ENCODE measurements at regions not wholly inside any gene's neighbourhood (a gene's known extent, or its start where the extent isn't known, plus 50 kb on each side); places are given as distances from the start of the nearest gene placed in this dataset.

- DNase-seq (ENCODE audit: low spot score), result no peak
Observed at GRCh38 chr3:28738425-28738824, 389.8 kb upstream of the AZI2 start.

DNA sequence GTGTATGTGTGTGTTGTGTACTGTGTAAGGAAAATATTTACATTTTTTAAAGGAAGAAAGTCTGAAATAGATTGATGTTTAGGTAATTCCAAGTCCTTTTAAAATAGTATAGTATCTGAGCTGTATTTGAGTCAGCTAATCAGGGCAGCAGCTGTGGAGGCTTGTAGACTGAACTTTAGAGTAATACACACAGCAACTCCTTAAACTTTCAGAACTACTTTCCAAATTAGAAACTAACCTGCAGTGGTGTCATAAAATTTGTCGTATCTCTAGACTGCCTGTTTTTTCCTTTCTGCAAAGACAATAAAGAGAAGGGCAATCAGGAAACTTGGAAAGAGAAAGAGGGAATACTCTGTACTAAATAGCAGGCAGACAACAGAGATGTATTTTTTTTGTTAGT is 391.0 kb upstream of the AZI2 start:
- no peak for DNase-seq (ENCODE audit: low spot score)

DNA sequence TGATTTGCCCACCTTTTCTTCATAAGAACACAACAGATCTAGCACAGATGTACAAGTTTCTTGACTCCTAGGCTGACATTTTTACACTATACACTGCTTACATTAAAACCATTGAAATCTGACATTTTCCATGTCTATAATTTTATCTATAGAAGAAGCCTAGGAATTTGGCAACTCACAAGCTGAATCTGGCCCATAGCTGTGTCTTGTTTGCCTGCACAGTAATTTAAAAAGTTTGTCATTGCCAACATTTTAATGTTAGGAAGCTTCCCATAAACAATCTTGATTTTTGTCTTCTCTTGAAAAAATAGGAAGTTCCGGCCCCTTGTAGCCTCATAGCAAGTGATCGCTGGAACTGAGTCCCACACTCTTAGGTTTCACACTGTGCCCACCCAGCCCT is 394.6 kb upstream of the AZI2 start:
- no peak for DNase-seq (ENCODE audit: low spot score)

DNA sequence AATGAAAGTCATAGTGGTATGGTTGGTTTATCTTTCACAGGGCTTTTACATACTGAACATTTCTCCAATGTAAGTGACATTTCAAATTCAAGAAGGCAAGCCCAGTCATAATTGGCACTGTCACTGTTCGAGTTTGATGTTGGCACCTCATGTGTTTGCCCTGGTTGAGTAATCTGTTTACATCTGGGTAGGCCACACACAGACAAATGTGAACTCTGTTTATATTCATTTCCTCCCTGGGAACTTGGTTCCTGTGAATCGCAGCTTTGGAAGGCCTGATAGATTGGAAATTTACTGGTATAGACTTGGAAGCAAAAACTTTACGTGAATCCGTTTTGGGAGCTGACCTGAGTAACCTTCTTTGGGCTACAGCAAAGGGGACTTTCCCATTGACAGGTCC is 395.2 kb upstream of the AZI2 start:
- DNase-seq (ENCODE audit: low spot score), result no peak

DNA sequence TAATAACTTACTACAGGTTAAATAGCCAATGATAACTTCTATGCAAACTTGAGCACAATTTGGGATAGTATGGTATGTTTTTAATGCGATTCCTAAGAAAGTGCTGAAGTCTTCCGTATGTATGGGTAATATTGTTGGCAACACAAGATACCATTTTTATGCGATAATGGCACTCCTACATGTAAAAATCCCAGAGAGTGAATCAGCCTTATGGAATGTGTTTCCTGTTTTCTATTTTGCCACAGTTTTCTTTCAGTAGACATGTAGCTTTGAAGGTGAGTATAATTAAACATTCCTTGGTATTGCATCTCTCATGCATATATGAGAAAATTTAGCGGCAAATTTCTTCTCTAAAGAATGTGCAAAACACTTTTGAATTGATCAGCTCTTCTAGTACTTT is 396.8 kb upstream of the AZI2 start:
- DNase-seq (ENCODE audit: low spot score), result no peak

DNA sequence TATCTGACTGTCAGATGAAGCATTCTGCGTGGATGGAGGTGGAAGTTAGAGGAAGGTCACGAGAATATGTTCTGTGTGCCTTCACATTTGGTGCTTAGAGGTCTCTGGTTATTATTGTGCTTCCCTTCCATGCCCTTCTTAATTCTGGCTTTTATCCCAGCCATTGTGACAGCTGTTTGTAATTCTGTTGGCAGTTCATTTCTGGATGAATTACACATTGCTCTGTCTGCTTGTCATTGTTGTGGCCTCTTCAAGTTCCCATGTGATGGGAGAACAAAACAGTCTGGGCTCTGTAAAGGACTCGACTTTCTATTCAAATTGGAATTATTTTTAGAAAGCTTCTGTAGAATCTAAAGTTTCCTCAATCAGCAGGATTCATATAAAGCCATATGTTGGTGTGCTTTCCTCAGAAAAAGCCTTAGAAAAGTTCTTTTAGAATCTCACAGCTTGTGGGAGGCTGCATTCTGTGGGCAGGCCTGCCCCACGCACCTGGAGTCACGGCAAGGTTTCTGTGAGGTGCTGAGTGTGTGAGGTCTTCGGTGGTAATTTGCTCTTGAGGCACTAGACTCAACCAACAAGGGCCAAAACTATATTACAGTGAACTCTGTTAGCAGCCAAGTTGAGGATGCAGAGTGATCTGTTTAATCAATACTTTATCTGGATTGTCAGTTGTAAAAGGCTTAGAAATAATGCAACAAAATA is 397.4 kb upstream of the AZI2 start:
- no peak for DNase-seq (ENCODE audit: low spot score)

DNA sequence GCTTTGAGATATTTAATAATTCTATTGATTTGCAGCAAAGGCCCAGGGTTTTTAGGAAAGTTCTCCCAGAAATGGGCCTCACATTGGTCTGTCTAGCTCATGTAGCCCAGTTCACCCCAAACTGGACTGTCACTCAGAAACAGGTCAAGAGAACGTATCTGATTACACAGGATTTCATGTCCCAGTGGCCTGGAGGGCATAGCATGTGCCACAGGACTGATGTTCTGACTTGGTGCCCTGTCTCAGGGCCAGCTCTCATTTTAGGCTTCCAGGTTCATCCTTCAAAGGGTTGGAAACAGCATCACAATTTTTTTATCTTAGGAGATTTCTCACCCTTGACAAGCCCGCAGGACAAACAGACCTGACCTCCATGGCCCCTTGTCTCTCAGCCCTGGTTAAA is 398.4 kb upstream of the AZI2 start:
- DNase-seq (ENCODE audit: low spot score), result no peak

DNA sequence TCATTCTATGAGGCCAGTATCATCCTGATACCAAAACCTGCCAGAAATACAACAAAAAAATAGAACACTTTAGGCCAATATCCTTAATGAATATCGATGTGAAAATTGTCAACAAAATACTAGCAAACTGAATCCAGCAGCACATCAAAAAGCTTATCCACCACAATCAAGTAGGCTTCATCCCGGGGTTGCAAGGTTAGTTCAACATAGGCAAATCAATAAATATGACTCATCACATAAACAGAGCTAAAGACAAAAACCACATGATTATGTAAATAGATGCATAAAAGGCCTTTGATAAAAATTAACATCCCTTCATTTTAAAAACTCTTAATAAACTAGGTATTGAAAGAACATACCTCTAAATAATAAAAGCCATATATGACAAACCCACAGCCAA is 403.2 kb upstream of the AZI2 start:
- no peak for DNase-seq (ENCODE audit: low spot score)

GRCh38 chr3:28752290-28752689 is 403.7 kb upstream of the AZI2 start:
- no peak for DNase-seq (ENCODE audit: low spot score)

DNA sequence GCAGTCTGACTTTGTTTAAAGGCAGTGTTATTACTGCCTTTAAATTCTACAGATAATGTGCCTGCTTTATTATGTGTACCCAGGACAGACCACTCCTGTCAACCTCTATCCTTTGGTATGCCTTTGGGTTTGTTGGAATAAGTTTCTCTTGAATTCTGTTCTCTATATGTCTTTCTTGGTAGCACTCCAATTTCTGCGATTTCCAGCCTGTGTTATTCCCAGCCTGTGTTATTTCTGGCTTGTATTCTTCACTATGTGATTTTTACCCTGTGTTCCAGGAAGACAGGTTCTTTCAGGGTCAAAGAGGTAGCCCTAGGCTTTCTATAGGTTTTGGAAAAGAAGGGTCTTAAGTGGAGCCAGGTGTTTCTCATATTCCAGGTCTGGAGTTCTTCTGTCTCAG is 407.4 kb upstream of the AZI2 start:
- DNase-seq (ENCODE audit: low spot score), result no peak

- DNase-seq (ENCODE audit: low spot score), result no peak
Observed at GRCh38 chr3:28758115-28758514, 409.5 kb upstream of the AZI2 start.

DNA sequence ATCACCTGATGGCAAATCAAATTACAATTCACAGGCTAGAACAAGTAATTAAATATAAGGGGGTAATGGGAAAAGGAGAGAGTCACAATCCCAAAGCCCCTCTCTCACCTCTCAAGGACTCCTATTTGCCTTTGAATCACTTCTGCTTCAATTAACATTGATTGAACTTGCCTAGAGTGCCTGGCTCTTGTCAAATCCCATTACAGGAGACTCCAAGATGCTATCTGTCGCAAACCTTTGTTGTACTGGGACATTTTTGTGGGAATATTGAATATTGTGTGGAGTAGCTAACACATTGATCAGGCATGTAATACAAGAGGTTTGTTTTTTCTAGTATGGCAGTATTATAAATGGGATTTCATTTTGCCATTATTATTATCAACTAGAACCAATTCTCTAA is 412.8 kb upstream of the AZI2 start:
- DNase-seq (ENCODE audit: low spot score), result no peak

GRCh38 chr3:28765194-28765593 is 416.6 kb upstream of the AZI2 start:
- DNase-seq (ENCODE audit: low spot score), result no peak

GRCh38 chr3:28768439-28768838 is 419.8 kb upstream of the AZI2 start:
- no peak for DNase-seq (ENCODE audit: low spot score)

DNA sequence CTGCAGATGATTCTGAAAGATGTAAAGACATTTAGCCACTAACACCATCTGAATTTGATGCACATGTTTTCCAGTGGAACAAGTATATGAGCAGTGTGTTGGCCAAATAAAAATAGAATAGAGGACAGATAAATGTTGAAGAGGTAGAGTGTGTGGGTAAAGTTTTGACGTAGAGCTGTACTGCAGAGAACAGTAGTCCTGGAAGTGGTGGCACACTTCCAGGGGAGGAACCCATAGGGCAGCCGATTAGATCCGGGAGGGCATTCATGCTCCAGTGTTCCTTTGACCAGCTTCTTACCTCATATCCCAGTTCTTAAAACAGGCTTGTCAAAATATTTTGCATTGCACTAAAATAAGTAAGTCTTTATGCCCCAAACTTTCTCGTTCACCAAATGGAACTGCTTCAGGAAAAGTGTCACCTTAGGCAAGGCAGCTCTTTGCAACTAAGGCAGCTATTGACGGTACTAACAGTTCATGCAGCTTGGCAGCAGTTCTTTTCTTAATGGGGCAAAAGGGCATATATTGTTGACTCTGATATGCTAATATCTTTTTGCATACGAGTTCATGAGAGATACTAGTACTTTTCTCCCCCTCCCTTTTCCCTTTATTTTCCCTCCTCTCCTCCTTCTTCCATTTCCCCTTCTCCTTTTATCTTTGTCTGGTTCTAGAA is 429.3 kb upstream of the AZI2 start:
- DNase-seq (ENCODE audit: low spot score), result no peak

GRCh38 chr3:28780480-28780879 is 431.9 kb upstream of the AZI2 start:
- DNase-seq (ENCODE audit: low spot score), result no peak

DNA sequence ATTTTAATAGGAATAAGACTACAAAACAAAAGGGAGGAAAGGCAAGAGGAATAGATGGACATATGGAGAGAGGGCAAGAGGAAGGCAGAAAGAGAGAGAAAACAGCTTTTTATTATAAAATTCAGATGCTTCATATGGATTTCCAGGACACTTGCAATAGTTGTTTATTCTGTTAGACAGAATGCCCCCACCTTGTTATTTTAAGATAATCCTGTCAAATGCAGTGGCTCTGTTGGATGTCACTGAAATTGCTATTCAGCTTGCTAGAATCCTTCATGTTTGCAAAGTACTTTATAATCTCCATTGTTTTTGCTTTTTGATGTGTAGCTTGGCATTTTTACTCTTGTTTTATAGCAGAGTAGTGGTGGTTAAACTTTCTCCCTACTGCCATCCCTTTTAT is 432.4 kb upstream of the AZI2 start:
- DNase-seq (ENCODE audit: low spot score), result no peak

DNA sequence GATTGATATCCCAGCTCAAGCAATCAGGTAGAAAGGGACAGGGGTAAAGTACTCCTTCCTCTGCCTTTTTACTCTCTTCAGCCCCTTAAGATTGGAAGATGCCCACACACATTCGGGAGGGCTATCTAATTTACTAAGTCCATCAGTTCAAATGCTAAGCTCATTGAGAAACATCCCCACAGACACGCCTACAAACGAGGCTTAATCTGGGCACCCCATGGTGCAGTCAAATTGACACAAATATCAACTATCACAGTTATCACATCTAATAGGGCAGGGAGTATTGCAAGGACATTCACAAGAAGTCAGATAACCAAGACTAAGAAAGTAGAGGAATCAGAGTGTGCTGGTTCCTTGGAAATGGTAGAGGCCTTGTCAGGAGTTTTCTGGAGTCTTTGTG is 437.8 kb upstream of the AZI2 start:
- DNase-seq (ENCODE audit: low spot score), result no peak

GRCh38 chr3:28788571-28788970 is 439.9 kb upstream of the AZI2 start:
- no peak for DNase-seq (ENCODE audit: low spot score)

DNA sequence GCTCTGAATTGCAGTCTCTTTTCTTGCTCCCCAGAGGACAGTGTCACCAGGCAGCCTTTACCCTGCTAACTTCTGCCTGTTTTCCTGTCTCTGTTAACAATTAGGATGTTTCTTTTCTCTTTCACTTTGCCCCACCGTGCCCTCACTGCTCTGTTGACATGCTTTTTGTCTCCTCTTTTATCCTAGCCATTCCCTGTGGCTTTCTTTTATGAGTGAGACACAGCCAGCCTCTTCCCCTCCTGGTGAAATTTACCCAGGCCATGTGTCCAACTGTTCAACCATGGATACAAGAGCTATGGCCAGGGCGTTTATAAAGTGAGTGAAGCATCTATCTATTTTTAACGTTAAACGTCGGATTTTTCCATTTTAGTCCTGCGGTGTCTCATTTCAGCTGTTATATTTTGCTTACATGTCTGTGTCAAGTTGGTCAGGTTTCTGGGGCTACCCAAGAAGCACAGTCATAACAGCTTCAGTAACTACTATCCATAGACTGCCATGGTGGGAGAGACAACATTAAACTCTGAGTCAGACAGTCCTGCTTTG is 443.2 kb upstream of the AZI2 start:
- no peak for DNase-seq (ENCODE audit: low spot score)

GRCh38 chr3:28792604-28793003 is 444.0 kb upstream of the AZI2 start:
- DNase-seq (ENCODE audit: low spot score), result no peak

DNA sequence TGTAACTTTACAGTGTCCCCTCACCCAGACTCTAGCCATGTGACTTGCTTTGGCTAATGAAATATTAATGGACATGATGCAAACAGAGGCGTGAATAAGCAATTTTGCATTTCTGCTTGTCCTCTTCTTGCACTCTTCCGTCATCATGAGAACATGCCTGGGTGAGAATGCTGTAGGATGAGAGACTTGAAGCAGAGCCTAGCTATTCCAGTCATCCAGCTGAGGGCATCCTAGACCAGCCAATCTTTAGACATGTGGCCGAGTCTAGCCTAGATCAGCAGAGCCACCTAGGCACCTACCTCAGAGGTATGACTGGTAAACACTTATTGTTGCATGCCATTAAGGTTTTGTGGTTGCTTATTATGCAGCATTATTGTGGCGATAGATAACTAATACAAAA is 450.5 kb upstream of the AZI2 start:
- DNase-seq (ENCODE audit: low spot score), result no peak

- no peak for DNase-seq (ENCODE audit: low spot score)
Observed at GRCh38 chr3:28800203-28800602, 451.6 kb upstream of the AZI2 start.

GRCh38 chr3:28808068-28808467 is 459.4 kb upstream of the AZI2 start:
- no peak for DNase-seq (ENCODE audit: low spot score)
